GM13976 (cell line): ENCODE measurements at regions not wholly inside any gene's neighbourhood (a gene's known extent, or its start where the extent isn't known, plus 50 kb on each side); places are given as distances from the start of the nearest gene placed in this dataset.

Experiments
- DNase-seq: peaks from one replicate; pipeline ENCODE4 v3.0.0; 2012; ENCODE audit warnings: low spot score
- in situ Hi-C: fragments of 300-500 bp; cut with MboI; formaldehyde crosslinking; loops from one replicate; pipeline ENCODE4 v1.12.0; 2022; ENCODE audit warnings: low sequenced_read_pairs, mixed read lengths, inconsistent platforms; ENCODE audit not compliant: unreplicated experiment
- TF ChIP-seq, protein P1 (sequence below): IDR thresholded peaks from 2 replicates; pipeline ENCODE4 v1.5.1; 2012; ENCODE audit warnings: borderline replicate concordance, mild to moderate bottlenecking; ENCODE audit not compliant: insufficient read depth; ENCODE audit errors: extremely low read depth, missing control alignments, control extremely low read depth

DNA sequence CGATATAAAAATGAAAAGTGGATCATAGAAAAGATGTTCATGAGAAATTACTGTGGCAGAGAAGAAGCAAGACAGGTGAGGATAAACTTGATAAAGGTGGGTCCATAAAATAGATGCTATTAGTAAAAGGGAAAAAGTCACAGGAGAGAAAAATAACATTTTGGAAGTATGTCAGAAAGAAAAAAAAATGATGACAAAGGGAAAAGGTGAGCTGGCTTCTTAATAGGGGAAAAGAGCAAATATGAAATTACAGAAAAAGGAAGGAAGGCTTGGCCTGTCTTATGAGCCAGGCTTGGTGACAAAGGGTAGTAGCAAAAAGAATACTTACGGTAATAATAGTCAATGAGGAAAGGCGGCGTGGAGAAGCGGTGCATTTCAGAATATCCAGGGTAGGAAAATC is 386.1 kb downstream of the RWDD3 start:
- DNase-seq: no peak
- in situ Hi-C loops: no loop called here
- TF ChIP-seq, protein P1, sequence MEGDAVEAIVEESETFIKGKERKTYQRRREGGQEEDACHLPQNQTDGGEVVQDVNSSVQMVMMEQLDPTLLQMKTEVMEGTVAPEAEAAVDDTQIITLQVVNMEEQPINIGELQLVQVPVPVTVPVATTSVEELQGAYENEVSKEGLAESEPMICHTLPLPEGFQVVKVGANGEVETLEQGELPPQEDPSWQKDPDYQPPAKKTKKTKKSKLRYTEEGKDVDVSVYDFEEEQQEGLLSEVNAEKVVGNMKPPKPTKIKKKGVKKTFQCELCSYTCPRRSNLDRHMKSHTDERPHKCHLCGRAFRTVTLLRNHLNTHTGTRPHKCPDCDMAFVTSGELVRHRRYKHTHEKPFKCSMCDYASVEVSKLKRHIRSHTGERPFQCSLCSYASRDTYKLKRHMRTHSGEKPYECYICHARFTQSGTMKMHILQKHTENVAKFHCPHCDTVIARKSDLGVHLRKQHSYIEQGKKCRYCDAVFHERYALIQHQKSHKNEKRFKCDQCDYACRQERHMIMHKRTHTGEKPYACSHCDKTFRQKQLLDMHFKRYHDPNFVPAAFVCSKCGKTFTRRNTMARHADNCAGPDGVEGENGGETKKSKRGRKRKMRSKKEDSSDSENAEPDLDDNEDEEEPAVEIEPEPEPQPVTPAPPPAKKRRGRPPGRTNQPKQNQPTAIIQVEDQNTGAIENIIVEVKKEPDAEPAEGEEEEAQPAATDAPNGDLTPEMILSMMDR: no peak

DNA sequence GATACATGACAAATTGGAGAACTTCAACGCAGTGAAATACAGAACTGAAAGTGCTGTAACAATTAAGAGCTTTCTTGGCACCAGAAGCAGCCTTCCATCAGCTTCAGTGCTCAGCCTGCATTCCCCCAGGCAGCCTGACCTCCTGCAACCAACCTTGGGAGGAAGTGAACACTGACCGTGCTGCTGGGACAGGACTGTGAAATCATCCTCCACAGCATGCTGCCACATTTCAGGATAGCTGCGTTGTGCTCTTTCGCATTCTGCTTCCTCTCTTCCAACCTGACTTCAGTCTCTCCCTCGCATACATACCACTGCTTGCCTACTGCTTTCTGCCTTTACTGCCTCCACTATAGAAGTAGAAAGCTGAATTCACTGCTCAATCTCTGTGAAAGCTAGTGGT is 388.6 kb downstream of the RWDD3 start:
- no peak for DNase-seq
- TF ChIP-seq, protein P1: no peak
- in situ Hi-C loops: no loop called here

DNA sequence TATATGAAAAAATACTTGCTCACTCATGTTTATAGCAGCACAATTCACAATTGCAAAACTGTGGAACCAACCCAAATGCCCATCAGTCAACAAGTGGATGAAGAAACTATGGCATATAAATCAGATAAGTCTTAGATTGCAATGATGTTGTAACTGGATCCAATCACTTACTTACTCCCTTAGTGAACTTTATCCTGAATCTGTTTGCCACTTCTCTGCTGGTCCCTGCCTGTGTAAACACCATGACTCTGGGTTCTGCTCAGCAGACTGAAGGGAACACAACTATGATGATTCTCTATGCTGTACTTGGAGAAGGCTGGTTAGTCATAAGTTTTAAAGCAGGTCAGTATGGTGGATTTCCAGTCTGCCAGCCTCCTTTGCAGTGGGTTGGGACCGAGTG is 391.2 kb downstream of the RWDD3 start:
- in situ Hi-C loops: no loop called here
- TF ChIP-seq, protein P1: no peak
- DNase-seq: no peak

DNA sequence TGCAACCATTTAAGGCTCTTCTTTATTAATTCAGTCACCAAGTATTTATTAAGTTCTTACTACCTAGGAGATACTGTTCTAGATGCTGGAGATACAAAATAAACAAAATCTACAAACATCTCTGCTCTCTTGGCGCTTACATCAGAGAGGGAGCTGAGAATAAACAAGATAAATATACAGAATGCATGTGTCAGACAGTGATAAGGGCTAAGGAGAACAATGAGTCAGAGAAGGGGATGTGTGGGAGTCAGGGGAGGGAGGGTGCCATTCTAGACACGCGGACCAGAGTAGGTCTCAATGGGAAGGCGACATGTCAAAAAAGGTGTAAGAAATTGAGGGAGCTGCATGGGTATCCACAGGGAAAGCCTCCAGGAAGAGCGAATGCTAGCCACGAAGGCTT is 393.2 kb downstream of the RWDD3 start:
- DNase-seq: no peak
- in situ Hi-C loops: no loop called here

DNA sequence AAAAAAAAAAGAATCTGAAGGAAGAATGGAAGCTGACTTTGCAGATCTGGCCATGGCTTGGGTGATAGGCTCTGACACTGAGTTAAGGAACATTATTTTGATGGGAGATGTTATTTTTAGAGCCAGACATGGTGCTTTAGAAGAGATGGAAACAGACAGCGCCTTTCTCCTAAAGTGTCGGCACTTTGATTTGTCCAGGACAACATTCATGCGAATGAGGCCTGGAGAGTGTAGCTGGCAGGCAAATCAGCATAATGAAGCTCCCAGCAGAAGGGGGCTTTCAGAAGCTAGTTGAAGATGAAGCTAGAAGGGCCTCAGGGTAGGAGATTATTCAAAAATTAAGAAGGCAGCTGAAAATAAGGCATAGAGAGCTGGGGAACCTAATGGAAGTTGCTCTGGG is 397.7 kb downstream of the RWDD3 start:
- DNase-seq: no peak
- in situ Hi-C loops: no loop called here
- TF ChIP-seq, protein P1: no peak

More for the DNA sequence above, 393.2 kb downstream of the RWDD3 start:
- TF ChIP-seq, protein P1: no peak

DNA sequence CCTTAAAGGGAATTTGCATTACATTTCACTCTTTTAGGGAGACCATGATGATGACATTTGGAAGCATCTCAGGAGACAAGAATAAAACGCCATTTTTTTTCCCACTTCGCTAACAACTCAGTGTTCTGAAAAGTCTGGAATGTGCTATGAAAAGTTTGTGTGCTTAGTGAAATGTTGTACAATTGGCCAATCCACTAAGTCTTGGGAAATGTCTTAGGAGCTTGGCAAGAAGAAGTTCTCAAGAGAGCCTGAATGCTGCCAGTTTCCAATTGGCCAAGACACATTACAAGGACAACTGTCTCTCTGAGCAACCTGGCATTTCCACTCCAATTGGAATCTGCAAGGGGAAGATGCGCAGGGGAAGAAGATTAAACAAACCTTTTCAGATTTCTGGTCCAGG is 401.8 kb downstream of the RWDD3 start:
- in situ Hi-C loops: no loop called here
- TF ChIP-seq, protein P1: no peak
- no peak for DNase-seq

DNA sequence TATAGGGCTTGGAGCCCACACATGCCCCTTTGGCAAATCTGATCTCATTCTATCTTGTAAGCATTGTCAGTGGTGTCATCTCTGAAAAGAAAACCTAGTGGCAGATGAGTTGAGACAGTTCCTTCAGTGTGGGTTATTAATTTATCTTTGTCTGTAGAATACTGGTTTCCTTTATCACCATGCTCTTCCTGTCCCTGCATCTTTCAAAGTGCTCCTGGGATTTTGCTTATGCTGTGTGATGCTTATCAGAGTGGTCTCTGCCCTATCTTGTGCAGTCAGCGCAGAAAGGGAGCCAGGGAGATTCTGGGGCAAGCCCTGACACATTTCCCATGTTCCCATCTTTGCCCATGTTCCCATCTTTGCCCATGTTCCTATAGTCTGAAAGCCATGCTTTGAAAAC is 402.9 kb downstream of the RWDD3 start:
- in situ Hi-C loops: no loop called here
- DNase-seq: no peak
- TF ChIP-seq, protein P1: no peak
